RPMI8226 (cell line): ENCODE measurements at regions not wholly inside any gene's neighbourhood (a gene's known extent, or its start where the extent isn't known, plus 50 kb on each side); places are given as distances from the start of the nearest gene placed in this dataset.

Experiments used
- DNase-seq: peaks from one replicate; pipeline ENCODE4 v3.0.0-alpha.2; 2015

- DNase-seq = no peak
Observed at GRCh38 chr7:156442516-156442915, 198.1 kb upstream of the RNF32 start.

- no peak for DNase-seq
Observed at GRCh38 chr7:156440456-156440855, 200.1 kb upstream of the RNF32 start.

GRCh38 chr7:156438011-156438410 lies 202.6 kb upstream of the RNF32 start:
- no peak for DNase-seq

GRCh38 chr7:156437021-156437614 lies 203.5 kb upstream of the RNF32 start:
- no peak for DNase-seq

- no peak for DNase-seq
Observed at GRCh38 chr7:156435486-156436231, 204.9 kb upstream of the RNF32 start.

GRCh38 chr7:156434706-156435105 lies 205.9 kb upstream of the RNF32 start:
- no peak for DNase-seq

GRCh38 chr7:156432018-156432417 lies 208.6 kb upstream of the RNF32 start:
- no peak for DNase-seq

GRCh38 chr7:156430109-156430508 lies 210.5 kb upstream of the RNF32 start:
- DNase-seq = no peak

GRCh38 chr7:156429514-156429913 lies 211.1 kb upstream of the RNF32 start:
- peak; percentile 9 for DNase-seq

- no peak for DNase-seq
Observed at GRCh38 chr7:156423876-156424275, 216.7 kb upstream of the RNF32 start.

- no peak for DNase-seq
Observed at GRCh38 chr7:156420496-156420895, 220.1 kb upstream of the RNF32 start.

- no peak for DNase-seq
Observed at GRCh38 chr7:156419782-156420181, 220.8 kb upstream of the RNF32 start.

GRCh38 chr7:156402255-156402654 lies 238.3 kb upstream of the RNF32 start:
- peak; percentile 16 for DNase-seq

GRCh38 chr7:156401617-156402016 lies 239.0 kb upstream of the RNF32 start:
- DNase-seq = no peak

GRCh38 chr7:156400046-156400445 lies 240.5 kb upstream of the RNF32 start:
- no peak for DNase-seq

GRCh38 chr7:156397249-156397648 lies 243.3 kb upstream of the RNF32 start:
- no peak for DNase-seq

- DNase-seq = no peak
Observed at GRCh38 chr7:156389116-156389692, 251.4 kb upstream of the RNF32 start.

GRCh38 chr7:156386097-156386496 lies 254.5 kb upstream of the RNF32 start:
- DNase-seq = no peak

- DNase-seq = no peak
Observed at GRCh38 chr7:156384706-156385105, 255.9 kb upstream of the RNF32 start.

GRCh38 chr7:156383526-156383925 lies 257.0 kb upstream of the RNF32 start:
- DNase-seq = no peak

- DNase-seq = no peak
Observed at GRCh38 chr7:156380261-156380660, 260.3 kb upstream of the RNF32 start.

GRCh38 chr7:156379324-156380070 lies 261.1 kb upstream of the RNF32 start:
- DNase-seq = no peak

- DNase-seq = no peak
Observed at GRCh38 chr7:156378806-156379205, 261.8 kb upstream of the RNF32 start.

- DNase-seq = no peak
Observed at GRCh38 chr7:156376317-156376716, 264.3 kb upstream of the RNF32 start.
